Mucosa of rectum (tissue), 2 donors: ENCODE measurements at regions not wholly inside any gene's neighbourhood (a gene's known extent, or its start where the extent isn't known, plus 50 kb on each side); places are given as distances from the start of the nearest gene placed in this dataset.

Source experiments
- H3K27ac ChIP-seq, 2 donors: one replicate each; pipeline ENCODE4 v1.7.0; 2013; ENCODE audit warnings: inconsistent platforms in 2 of 2, low read depth in 2 of 2, low read length in 2 of 2
- H3K27me3 ChIP-seq, 2 donors: one replicate each; pipeline ENCODE4 v1.7.0; 2013; ENCODE audit warnings: low read length in 2 of 2; ENCODE audit not compliant: control insufficient read depth in 2 of 2, insufficient read depth in 2 of 2
- H3K36me3 ChIP-seq, 2 donors: one replicate each; pipeline ENCODE4 v1.7.0; 2013; ENCODE audit warnings: low read length in 2 of 2; ENCODE audit not compliant: control insufficient read depth in 2 of 2, insufficient read depth in 2 of 2
- H3K4me1 ChIP-seq, 2 donors: one replicate each; pipeline ENCODE4 v1.7.0; 2013; ENCODE audit warnings: low read length in 2 of 2, mild to moderate bottlenecking in 1 of 2; ENCODE audit not compliant: control insufficient read depth in 2 of 2, insufficient read depth in 2 of 2
- H3K4me3 ChIP-seq, 2 donors: one replicate each; pipeline ENCODE4 v1.7.0; 2013; ENCODE audit warnings: low read length in 2 of 2
- H3K9ac ChIP-seq, 2 donors: one replicate each; pipeline ENCODE4 v1.7.0; 2013; ENCODE audit warnings: low read length in 2 of 2, low read depth in 1 of 2, mild to moderate bottlenecking in 1 of 2
- H3K9me3 ChIP-seq, 2 donors: one replicate each; pipeline ENCODE4 v1.7.0; 2013; ENCODE audit warnings: low read length in 2 of 2; ENCODE audit not compliant: control insufficient read depth in 2 of 2
- donor health status: healthy.
- donor health status: Normal muscosa, but diverticular disease.

GRCh38 chr12:115024531-115024930 is 340.6 kb upstream of the TBX3 start:
- H3K27ac ChIP-seq, result no peak overlapping the region
- H3K4me3 ChIP-seq, result no peak overlapping the region
- H3K4me1 ChIP-seq, result no peaks in the 10 kb centered on the region
- H3K9ac ChIP-seq, result no peak overlapping the region
- no peaks in the 10 kb centered on the region for H3K9me3 ChIP-seq
- H3K27me3 ChIP-seq, result peaks cover 0 to 2% of the 10 kb centered on the region in 2 donors
- H3K36me3 ChIP-seq, result no peaks in the 10 kb centered on the region

GRCh38 chr12:115023279-115024265 is 339.6 kb upstream of the TBX3 start:
- Histone ChIP-seq H3K4me3 (no peak overlapping the region), H3K27me3 (no peaks in the 10 kb centered on the region), H3K9ac (no peak overlapping the region), H3K9me3 (no peaks in the 10 kb centered on the region), H3K4me1 (no peaks in the 10 kb centered on the region), H3K27ac (no peak overlapping the region), H3K36me3 (no peaks in the 10 kb centered on the region)

DNA sequence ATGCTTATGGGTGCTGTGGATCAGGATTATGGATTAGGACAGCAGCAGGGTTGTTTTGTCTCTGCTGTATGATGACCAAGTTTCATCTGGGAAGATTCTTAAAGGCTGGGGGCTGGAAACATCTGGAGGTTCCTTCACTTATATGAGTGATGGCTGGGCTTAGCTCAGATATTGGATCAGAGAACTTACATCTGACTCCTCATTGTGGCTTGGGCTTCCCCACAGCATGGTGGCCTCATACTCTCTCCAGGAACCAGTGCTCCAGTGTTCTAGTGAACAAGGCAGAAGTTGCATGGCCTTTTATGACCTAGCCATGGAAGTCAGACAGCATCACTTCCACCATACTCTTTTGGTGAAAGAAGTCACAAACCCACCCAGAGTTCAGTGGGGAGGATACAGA is 336.1 kb upstream of the TBX3 start:
- Histone ChIP-seq H3K4me1 (no peaks in the 10 kb centered on the region), H3K27ac (no peak overlapping the region), H3K4me3 (no peak overlapping the region), H3K9me3 (no peaks in the 10 kb centered on the region), H3K9ac (no peak overlapping the region), H3K36me3 (no peaks in the 10 kb centered on the region), H3K27me3 (no peaks in the 10 kb centered on the region)

DNA sequence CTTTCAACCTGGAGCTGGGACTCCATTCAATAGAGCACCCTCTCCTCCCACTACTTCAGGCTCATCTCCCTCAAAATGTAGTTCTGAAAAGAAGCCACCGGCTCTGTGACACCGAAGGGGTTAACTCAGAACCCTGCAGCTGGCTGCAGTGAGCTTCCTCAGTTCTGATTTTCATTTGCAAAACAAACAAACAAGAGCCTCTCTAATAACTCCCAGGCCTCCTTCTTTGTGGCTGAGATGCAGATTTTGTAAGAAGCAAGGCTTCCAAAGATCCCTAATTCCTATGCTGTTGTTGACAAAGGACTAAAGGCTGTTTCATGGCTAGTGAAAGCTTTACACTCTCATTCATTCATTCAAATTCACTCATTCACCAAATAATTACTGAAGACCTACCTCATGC is 333.4 kb upstream of the TBX3 start:
- no peaks in the 10 kb centered on the region for H3K9me3 ChIP-seq
- H3K4me3 ChIP-seq, result no peak overlapping the region
- no peak overlapping the region for H3K27ac ChIP-seq
- no peaks in the 10 kb centered on the region for H3K4me1 ChIP-seq
- H3K27me3 ChIP-seq, result no peaks in the 10 kb centered on the region
- no peak overlapping the region for H3K9ac ChIP-seq
- no peaks in the 10 kb centered on the region for H3K36me3 ChIP-seq

DNA sequence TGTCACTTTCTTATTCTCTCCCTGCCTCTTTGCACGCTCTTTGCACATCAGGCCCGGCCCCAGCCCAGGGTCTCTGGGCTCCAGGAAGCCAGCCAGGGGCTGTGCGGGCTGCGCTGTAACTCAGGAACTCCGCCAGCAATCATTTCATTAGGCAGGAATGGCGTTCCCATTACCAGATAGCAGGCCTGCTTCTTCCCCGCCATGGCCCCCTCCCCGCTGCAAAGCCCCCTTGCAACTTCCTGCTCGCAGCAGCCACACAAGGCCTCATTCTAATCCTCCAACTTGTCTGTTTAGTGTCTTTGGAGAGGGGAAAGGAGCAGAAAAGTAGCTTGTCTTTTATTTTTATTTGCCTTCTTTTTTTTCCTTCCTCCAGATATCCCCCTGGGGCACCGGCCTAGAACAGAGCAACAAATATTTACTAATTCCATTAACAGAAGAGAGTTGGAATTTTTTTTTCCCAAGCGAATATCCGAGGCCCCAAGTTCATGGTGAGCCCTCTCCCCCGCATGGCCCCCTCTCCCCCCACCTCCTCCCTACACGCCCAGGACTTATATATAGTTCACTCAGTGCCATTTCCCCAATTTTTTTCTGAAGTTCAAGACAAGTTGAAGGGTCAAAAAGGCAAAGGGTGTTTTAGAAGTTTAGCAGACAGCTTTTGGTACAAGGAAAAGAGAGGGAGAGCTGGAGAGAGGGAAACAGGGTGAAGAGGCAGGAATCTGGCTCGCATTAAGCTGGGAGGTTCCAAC is 329.4 kb upstream of the TBX3 start:
- H3K4me3 ChIP-seq, result no peak overlapping the region
- no peak overlapping the region for H3K9ac ChIP-seq
- no peaks in the 10 kb centered on the region for H3K4me1 ChIP-seq
- H3K27me3 ChIP-seq, result no peaks in the 10 kb centered on the region
- no peaks in the 10 kb centered on the region for H3K9me3 ChIP-seq
- no peak overlapping the region for H3K27ac ChIP-seq
- H3K36me3 ChIP-seq, result no peaks in the 10 kb centered on the region

DNA sequence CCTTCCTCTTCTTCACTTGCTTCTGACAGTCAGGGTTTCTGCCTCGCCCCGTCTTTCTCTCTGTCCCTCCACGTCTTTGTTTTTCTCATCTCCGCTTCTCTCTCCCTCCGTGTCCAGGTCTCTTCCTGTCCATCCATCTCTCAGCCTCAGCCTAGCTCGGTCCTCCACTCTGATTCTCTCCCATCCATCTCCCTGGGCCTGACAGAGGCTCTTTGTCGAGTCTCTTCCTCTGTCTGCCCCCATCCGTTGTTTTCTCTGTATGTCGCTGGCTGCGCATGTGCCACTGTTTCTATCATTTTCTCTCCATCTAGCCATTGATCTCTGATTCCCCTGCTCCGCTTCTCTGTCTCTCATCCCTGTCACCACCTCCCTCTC is 328.9 kb upstream of the TBX3 start:
- H3K27ac ChIP-seq, result no peak overlapping the region
- H3K9ac ChIP-seq, result no peak overlapping the region
- no peaks in the 10 kb centered on the region for H3K27me3 ChIP-seq
- H3K36me3 ChIP-seq, result no peaks in the 10 kb centered on the region
- no peaks in the 10 kb centered on the region for H3K4me1 ChIP-seq
- no peak overlapping the region for H3K4me3 ChIP-seq
- no peaks in the 10 kb centered on the region for H3K9me3 ChIP-seq

DNA sequence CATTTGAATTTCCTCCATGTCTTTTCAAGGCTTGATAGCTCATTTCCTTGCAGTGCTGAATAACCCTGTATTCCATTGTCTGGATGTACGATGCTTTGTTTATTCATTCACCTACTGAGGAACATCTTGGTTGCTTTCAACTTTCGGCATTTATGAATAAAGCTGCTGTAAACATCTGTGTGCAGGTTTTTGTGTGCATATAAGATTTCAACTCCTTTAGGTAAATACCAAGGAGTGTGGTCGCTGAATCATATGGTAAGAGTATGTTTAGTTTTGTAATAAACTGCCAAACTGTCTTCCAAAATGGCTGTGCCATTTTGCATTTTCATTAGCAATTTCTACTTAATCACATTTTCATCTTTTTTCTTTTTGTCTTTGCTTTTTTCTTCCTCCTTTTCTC is 327.7 kb upstream of the TBX3 start:
- H3K36me3 ChIP-seq, result no peaks in the 10 kb centered on the region
- H3K27me3 ChIP-seq, result no peaks in the 10 kb centered on the region
- no peak overlapping the region for H3K9ac ChIP-seq

GRCh38 chr12:115010324-115010995 is 326.5 kb upstream of the TBX3 start:
- no peak overlapping the region for H3K9ac ChIP-seq
- H3K27ac ChIP-seq, result no peak overlapping the region
- H3K4me1 ChIP-seq, result no peaks in the 10 kb centered on the region
- no peaks in the 10 kb centered on the region for H3K27me3 ChIP-seq
- no peaks in the 10 kb centered on the region for H3K36me3 ChIP-seq
- no peak overlapping the region for H3K4me3 ChIP-seq
- H3K9me3 ChIP-seq, result no peaks in the 10 kb centered on the region

More for the DNA sequence above, 327.7 kb upstream of the TBX3 start:
- Histone ChIP-seq H3K27ac (no peak overlapping the region), H3K9me3 (no peaks in the 10 kb centered on the region), H3K4me3 (no peak overlapping the region), H3K4me1 (no peaks in the 10 kb centered on the region)

GRCh38 chr12:115008929-115009328 is 325.0 kb upstream of the TBX3 start:
- Histone ChIP-seq H3K4me1 (no peaks in the 10 kb centered on the region), H3K36me3 (no peaks in the 10 kb centered on the region)

More at GRCh38 chr12:115008929-115009328, 325.0 kb upstream of the TBX3 start:
- H3K27ac ChIP-seq, result no peak overlapping the region
- H3K9me3 ChIP-seq, result no peaks in the 10 kb centered on the region
- H3K9ac ChIP-seq, result no peak overlapping the region
- H3K27me3 ChIP-seq, result no peaks in the 10 kb centered on the region
- no peak overlapping the region for H3K4me3 ChIP-seq
